ENCODE measurements at regions not wholly inside any gene's neighbourhood (a gene's known extent, or its start where the extent isn't known, plus 50 kb on each side); places are given as distances from the start of the nearest gene placed in this dataset.
"Not testable (repeated sequence)": the region's sequence is repeated elsewhere in the genome, so short reads cannot be mapped to it uniquely, and the experiment has no call there.

DNA sequence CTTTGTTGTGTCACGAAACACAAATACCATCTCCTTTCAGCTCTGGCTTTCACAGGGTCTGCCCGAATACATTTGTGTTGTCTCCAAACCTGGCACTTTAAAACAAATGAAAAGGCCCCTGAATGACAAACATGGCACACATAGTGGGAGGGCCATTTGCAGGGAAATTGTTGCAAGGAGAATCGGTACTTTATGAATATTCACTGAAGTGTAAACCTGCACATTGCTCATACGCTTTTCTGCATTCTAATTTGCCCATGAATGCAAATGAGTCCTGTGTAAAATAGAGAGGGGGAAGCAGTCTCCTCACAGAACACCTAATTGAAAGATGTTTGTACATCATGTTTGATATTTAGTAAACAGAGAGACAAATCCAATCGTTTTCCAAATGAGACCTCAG lies 82.7 kb upstream of the PCDH8 start:
- no peak for DNase-seq (ENCODE audit: low read depth)

DNA sequence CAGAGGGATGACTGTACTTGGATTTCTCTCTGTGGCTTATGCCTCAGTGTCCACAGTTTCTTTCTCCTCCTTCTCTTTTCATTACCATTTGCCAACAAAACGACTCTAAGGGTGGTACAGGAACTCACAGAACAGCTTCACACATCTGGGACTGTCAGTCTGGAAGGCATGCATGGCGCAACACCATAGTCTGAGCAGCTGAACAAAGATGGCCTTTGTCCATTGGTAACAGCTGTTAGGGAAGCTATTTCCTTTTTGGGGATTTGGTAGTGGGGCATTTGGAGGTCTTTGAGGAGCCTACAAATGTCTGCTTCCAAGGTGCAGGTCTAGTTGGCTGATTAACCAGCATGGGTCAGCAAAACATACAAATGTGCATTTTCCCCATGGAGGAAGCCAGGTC lies 81.4 kb upstream of the PCDH8 start:
- no peak for DNase-seq (ENCODE audit: low read depth)

DNA sequence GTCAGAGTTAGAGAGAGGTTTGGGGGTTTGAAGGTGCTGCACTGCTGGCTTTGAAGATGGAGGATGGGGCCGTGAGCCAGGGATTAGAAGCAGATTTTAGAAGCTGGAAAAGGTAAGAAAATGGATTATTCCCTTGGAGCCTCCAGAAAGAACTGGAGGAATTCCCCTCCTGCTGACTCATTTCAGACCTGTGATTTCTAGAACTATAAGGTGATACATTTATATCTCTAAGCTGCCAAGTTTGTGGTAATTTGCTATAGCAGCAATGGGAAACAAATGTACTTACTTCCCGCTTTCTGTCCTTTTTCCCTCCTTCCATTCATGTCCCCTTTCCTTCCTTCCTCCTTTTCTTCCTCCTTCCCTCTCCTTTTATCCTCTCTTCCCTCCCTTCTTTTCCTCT lies 78.5 kb upstream of the PCDH8 start:
- DNase-seq (ENCODE audit: low read depth) = no peak

DNA sequence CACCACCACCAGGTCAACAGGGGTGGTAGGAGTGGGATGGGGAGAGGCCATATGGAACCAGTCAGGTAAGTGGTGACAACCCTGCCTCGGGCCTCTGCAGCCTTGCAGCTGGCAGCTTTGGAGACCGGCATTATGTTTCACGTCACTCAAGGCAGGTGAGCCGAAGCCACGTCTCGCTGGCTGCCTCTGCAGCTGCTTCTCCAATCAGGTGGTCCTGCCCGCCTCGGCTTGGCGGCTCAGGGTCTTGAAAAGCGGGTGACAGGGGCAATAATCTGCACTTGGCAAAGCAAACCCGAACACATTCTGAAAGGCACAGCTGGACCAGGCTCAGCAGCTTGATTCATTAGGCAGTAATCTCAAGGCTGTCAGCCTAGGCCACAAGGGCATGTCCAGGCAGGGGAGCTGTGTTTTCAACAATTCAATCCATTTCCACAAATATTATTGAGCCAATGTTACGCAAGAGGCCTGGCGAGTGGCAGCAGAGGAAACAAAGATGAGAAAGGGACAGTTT lies 77.4 kb upstream of the PCDH8 start:
- no peak for DNase-seq (ENCODE audit: low read depth)

DNA sequence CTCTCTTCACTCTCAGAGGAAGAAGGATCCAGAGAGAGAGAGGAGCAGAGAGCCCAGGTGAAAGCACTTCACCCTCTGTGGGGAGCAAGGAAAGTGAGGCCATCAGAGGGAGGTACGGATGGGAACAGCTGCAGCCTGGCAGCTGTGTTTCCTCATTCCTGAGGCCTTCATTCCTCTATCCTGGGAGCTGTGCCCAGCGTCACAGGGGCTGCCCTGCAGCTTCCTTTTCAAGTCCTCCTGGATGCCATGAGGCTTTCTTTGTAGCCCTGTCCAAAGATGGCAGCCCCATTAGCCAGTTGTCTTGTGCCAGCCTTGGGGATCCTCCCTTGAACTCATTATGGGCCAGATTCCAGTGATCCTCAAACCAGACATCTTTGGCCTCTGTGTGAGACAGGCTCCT lies 76.8 kb upstream of the PCDH8 start:
- no peak for DNase-seq (ENCODE audit: low read depth)

DNA sequence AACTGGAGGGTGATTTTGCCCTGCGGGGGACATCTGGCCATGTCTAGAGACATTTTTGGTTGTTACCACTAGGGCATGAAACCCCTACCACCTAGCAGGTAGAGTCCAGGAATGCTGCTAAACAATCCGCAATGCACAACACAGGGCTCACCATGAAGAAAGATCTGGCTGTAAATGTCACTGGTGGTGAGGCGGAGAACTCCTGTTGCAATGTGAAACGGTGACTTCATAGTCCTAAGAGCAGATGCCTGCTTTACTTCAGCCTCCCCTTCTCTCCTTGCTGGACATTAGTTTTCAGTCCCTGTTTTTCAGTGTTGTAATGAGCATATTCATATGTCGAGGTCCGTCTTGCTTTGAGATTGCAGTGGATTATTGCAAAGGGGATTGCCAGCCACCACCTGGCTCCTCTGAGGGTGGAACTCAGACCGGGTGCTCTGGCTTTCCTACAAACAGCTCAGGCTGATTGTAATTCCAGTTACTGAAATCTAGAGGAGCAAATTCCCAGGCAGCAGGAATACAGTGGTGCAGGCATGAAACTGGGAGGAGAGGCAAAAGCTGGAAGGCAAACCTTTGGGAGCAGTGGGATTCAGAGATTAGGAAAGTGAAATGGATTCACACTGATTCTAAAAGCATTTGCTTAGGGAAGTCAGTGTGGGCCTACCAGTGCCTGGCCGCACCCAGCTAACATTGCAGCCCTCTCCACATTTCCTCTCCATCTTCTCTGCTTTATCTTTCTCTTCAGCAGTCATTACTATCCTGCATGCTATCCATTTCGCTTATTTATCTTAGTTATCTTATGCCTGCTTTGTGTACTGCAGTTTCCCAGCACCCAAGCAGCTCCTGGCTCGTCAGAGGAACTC lies 76.1 kb upstream of the PCDH8 start:
- no peak for DNase-seq (ENCODE audit: low read depth)

DNA sequence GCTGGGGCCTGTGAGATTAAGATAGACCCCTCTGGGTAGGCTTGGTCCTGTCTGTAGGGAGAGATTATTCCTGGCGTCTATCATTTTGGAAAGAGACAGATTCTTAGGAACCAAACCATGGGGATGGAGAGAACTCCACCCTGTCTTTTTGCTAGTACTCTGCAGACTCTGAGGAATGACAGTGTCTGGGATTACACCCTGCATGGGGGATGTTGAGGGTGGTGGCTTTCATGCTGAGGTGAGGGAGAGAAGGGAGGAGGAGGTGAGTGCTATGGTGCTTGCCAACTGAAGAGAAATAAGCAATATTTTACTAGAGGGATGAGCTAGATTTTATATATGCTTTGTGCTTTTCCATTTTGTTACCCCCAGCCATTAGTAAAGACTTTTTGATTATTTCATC lies 74.5 kb upstream of the PCDH8 start:
- DNase-seq (ENCODE audit: low read depth) = no peak

DNA sequence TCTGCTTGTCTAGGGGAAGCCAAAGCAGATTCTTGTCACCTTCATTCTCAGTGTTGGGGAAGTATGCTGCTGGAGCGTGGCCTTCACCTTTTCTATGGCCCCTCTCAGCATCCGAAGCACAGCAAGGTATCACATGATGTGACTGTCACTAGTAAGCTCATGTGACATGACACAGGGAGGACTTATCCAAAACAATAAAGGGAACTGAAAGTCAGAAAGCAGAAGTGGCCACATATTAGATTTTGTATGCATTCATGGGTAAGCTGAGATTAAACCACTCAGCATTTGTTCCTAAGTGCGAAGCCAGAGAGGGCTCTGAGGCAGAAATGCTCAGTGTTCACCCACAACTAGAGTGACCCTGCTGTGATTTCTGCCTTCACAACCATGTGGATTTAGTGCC lies 72.8 kb upstream of the PCDH8 start:
- no peak for DNase-seq (ENCODE audit: low read depth)

DNA sequence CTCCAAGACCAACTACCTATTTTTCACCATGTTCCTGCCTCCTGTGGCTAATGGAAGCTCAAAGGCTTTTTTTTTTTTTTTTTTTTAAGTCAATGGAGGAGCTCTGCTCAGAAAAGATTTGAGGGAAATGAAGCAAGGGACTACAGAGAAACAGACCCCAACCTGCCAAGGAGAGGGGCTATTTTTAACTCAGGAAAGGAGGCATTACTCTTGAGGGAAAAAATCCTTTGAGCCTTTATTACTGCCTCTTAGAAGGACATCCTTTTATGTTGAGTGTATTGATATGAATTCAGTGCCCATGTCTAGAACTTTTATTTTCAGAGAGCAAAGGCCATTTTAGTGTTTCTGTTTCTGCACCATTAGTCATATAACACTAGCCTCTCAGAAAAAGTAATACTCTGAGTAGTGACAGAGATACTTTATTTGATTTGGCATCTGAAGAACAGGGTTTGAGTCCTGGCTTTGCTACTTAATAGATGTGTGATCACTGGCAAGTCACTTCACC lies 68.1 kb upstream of the PCDH8 start:
- DNase-seq (ENCODE audit: low read depth) = no peak

DNA sequence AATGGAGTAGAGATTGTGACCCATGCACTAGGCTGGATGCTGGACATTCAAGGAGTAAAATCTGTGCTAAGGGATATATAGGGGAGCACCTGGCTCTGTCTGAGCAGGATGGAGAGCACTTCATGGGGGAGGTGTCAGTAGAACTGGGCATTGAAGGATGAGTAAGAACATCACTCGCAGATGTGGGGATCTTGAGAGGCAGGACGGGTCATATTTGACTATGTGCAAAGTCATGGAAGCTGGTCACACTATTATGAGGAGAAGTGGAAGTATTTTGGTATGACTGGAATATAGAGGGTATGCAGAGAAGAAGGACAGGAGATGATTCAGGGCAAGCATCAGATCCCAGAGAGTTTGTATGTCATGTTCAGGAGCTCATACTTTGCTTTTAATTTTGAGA lies 62.9 kb upstream of the PCDH8 start:
- no peak for DNase-seq (ENCODE audit: low read depth)

DNA sequence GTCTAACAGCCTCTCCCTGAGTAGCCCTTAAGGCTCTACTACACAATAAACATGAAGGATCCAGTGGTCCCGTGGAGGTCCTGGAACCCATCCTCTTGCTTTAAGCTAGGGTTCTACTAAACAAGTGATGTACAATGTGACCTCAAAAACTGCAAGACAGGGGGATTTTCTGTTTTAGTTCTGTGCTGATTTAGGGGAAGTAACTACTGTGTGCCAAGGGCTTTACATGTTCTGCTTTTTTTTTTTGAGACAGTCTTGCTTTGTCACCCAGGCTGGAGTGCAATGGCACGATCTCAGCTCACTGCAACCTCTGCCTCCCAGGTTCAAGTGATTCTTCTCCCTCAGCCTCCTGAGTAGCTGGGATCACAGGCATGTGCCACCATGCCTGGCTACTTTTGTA lies 61.9 kb upstream of the PCDH8 start:
- DNase-seq (ENCODE audit: low read depth) = not testable (repeated sequence)

DNA sequence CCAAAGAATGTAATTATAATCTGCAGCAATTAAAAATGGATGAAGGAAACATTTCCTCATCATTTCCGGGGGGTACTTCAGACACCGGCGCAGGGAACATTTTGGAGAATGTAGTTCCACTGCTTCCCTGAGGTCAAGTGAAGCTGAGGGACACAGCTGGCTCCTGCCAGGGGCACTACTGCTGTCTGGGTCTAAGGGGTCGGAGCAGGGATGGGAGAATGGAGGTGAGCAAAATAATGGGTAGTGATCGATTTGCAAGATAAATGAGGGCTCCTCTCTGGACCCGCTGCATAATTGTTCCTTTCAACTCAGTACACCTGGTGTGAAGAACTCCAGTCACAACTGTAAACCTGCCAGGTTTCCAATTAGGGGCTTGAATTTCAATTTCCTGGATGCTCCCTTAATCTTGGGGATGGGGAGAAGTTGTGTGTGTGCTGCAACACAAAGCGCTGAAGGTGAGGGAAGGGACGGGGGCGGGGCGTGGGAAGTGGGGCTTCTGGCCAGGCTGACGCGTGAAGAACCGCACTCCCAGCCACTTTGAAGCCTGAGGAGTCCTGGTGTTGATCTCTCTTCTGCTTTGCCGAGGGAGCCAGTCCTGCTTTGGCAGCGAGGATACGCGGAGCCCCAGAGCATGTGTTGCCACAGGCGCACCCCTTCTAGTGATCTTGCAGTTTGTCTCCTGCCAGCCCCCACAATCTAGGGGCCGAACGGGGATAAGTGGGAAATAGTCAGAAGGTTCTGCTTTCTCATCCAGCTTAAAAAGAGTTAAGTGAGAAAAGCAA lies 57.9 kb upstream of the PCDH8 start:
- no peak for DNase-seq (ENCODE audit: low read depth)

DNA sequence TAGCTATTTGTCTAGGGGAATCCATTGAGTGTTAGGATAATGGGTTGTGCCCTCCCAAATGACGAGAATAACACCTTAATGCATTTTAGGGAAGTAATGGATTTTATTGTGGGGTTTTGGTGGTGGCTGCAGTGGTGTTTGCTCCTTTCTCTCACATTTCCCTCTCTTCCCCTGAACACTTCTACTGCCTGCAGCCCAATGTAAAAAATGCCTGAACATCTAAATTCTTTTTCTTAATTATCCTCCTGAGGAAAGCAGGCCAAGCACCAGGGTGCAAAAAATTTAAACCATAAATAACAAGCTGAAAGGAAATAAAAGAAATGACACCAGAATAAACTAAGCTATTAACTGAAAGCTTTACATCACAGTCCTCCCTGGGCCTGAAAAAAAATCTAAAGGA lies 57.3 kb upstream of the PCDH8 start:
- DNase-seq (ENCODE audit: low read depth) = no peak

DNA sequence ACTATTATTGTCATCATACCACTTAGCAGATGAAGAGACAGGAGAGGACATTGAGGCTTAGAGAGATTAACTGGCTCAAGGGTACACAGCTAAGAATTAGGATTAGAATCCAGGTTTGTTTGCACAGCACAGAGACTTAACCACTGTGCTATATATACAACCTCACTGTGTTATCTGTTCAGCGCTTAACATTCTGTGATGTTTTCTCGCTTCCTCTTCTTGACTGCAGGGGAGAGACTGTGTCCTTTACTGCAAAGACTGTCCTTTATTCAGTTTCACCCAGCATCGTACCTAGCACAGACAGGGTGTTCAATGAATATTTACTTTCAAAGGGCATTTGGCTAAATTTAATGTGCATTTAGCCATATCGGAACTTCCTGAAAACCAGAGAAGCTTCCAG lies 54.9 kb upstream of the PCDH8 start:
- DNase-seq (ENCODE audit: low read depth) = no peak

DNA sequence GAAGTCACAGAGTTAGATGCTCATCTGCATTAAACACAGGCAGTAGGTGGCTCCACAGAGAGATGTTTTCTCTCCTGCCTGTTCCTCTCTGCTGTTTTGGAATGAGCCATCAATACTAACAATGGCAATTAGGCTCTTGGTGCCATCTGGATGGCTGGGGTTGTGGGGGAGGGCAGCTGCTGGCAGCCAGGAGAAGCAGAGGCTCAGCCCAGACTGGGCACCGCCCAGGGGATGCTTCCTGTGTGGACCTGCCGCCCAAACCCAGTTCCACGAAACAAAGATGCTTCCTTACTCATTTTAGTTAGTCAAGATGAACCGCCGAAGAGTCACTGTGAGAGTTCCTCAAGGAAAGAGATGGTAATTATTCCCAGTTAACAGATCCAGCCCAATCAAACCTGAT lies 50.8 kb upstream of the PCDH8 start:
- no peak for DNase-seq (ENCODE audit: low read depth)
